T-helper 2 cell treated with Interferon-gamma antibody and Interleukin-4, amounts not matched to agents 100 ng/mL and 5 ng/mL, for 36 hours (primary cell): ENCODE measurements at regions not wholly inside any gene's neighbourhood (a gene's known extent, or its start where the extent isn't known, plus 50 kb on each side); places are given as distances from the start of the nearest gene placed in this dataset.

Source experiments
- intact Hi-C: fragments of 100-400 bp; cut with micrococcal nuclease; formaldehyde crosslinking; loops from one replicate; pipeline ENCODE4 v1.15.1; 2023

GRCh38 chr4:35229021-35229420 lies 1015.3 kb downstream of the ARAP2 start:
- intact Hi-C loops = no loop called here

DNA sequence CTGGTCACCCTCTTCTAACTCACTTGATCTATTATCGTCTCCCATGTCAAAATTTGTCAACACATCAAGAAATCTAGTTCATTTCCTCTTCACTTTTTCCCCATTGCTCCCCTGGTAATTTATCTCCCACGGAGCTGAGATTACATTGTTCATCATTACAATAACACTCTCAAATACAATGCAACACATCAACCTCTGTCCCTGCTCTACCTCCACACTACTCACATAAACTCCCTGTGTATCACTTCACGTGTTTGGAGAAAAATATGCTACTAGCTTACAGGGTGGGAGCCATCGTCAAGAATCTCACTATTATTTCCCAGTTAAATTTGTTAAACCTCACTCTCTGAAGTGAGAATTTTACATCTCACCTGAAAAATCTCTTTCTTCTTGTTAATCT lies 1006.4 kb downstream of the ARAP2 start:
- intact Hi-C loops = no loop called here

- intact Hi-C loops = no loop called here
Observed at GRCh38 chr4:35238793-35239192, 1005.5 kb downstream of the ARAP2 start.

DNA sequence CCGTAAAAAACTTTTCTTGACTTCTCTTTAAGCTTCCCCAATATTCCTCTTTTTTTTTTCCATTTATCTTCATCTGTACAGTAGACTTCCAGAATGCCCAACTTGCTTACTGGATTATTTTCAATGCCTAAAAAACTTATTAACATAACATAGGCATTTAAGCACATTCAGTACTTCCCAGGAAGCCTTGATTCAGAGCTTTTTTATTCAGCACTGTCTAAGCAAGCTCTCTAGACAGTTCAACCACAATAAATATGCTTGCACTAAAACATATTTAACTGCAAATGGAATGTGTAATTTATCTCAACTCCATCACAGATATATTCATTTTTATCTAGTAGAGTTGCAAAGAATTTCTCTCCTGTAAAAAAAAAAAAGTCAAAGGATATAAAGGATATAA lies 997.8 kb downstream of the ARAP2 start:
- intact Hi-C loops = no loop called here

GRCh38 chr4:35247047-35247446 lies 997.3 kb downstream of the ARAP2 start:
- intact Hi-C loops = no loop called here

GRCh38 chr4:35250331-35250730 lies 994.0 kb downstream of the ARAP2 start:
- intact Hi-C loops = no loop called here

- intact Hi-C loops = no loop called here
Observed at GRCh38 chr4:35250761-35251160, 993.6 kb downstream of the ARAP2 start.

- intact Hi-C loops = no loop called here
Observed at GRCh38 chr4:35252071-35252470, 992.2 kb downstream of the ARAP2 start.

- intact Hi-C loops = no loop called here
Observed at GRCh38 chr4:35252866-35253265, 991.4 kb downstream of the ARAP2 start.

- intact Hi-C loops = no loop called here
Observed at GRCh38 chr4:35253331-35253730, 991.0 kb downstream of the ARAP2 start.

- intact Hi-C loops = no loop called here
Observed at GRCh38 chr4:35286434-35286833, 957.9 kb downstream of the ARAP2 start.

GRCh38 chr4:35300996-35301774 lies 943.1 kb downstream of the ARAP2 start:
- intact Hi-C loops = no loop called here

DNA sequence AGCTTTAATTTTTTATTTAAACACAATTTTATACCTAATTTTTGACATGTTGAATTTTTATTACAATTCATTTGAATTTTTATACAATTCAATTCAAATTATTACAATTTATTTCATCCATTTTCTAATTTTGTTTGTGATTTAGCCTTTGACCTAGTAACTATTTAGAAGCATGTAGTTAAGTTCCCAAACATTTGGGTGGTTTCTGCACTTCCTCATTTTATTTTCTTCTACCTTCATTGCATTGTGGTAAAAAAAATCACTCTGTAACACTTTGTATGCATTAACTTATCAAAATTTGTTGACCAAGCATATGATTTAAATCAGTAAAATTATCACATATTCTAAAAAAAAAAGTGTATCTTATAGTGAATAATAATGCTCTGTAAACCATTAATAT lies 928.9 kb downstream of the ARAP2 start:
- intact Hi-C loops = no loop called here

- intact Hi-C loops = no loop called here
Observed at GRCh38 chr4:35325908-35326453, 918.3 kb downstream of the ARAP2 start.

- intact Hi-C loops = no loop called here
Observed at GRCh38 chr4:35342833-35343232, 901.5 kb downstream of the ARAP2 start.

DNA sequence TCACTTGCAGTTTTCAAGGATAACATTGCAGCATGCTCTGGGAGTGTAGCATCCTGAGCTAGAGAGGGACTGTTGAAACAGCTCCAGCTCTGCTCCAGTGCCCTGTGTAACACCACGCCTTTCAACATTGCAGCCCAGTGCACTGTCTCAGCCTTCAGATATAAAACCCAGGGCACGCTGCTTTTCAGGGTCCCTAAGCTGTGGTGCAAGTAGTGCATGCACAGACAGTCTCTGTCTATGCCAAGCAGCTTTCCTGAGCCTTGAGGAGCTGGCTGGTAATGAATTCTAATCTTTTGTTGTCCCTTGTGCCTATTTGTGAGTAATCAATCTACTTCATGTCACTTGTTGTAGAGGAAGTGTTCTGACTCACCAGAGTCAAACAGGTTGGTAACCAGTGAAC lies 897.0 kb downstream of the ARAP2 start:
- intact Hi-C loops = no loop called here

DNA sequence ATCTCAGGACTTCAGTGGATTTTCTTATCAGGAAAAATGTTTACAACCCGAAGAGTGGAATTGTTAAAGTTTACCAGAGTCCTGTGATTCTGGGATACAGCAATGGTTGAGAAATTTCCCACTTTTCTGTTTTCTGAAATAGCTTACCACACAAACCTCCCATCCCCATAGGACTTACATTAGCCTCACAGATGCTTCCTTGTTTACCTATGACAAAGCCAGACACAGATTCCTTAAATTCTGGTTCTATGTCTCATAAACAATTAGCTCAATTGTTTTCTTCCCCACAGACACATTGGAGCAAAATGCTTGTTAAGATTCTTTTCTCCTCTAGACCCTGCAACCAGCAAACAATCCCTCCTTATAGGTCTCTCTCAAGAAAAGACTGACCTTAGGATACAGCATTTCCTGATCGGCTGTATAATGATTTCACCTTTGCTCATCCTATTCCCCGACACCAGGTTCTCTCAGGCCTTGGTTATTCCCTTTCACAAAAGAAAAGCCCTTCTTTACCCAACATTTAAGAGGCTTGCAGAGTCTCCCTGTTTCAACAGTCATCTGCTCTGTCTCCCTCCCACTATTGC lies 886.2 kb downstream of the ARAP2 start:
- intact Hi-C loops = no loop called here

DNA sequence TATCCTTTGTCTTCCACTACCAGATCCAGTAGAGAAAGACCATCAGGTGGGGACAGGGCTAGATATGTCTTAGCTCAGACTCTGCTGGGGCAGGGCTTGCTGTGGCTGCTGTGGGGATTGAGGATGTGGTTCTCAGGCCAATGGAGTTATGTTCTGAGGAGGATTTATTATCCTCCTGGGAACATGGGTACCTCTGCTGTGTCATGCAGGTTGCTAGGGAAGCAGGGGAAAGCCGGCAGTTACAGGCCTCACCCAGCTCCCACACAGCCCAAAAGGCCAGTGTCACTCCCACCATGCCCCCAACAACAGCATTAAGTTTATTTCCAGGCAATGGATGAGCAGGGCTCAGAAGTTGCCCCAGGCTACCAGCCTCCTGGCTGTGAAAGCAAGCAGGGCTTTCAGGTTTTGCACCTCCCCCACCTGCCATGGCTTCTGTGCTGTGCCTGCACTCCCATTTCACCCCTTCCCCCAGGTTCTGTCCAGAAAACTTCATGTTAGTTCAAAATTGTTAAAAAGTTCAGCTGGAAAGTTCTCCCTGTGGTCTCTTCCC lies 879.9 kb downstream of the ARAP2 start:
- intact Hi-C loops = no loop called here

GRCh38 chr4:35365186-35365585 lies 879.1 kb downstream of the ARAP2 start:
- intact Hi-C loops = no loop called here

DNA sequence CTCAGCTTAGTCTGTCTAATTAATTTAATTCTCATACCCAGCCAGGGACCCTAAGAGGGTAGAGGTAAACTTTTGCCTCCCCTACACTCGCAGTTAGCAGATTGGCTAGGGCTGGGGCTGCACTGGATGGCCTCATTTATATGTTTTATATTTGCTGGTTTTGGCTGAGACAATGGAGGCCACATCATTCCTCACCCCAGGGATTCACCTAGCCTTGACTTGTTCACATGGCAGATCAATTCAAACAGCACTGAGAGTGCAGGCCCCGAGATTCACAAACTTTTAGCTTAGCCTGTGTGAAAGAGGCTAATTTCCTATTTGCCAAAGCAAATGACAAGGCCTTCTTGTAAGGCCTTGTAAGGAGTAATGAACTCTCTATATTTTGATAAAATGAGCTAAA lies 844.4 kb downstream of the ARAP2 start:
- intact Hi-C loops = no loop called here

- intact Hi-C loops = no loop called here
Observed at GRCh38 chr4:35423104-35423503, 821.2 kb downstream of the ARAP2 start.

GRCh38 chr4:35447474-35447873 lies 796.8 kb downstream of the ARAP2 start:
- intact Hi-C loops = no loop called here

- intact Hi-C loops = no loop called here
Observed at GRCh38 chr4:35459045-35459444, 785.3 kb downstream of the ARAP2 start.
